Neuronal stem cell (in vitro differentiated cells): ENCODE measurements at regions not wholly inside any gene's neighbourhood (a gene's known extent, or its start where the extent isn't known, plus 50 kb on each side); places are given as distances from the start of the nearest gene placed in this dataset.

Experiments
- DNase-seq: peaks from one replicate; pipeline ENCODE4 v3.0.0-alpha.2; 2013; ENCODE audit warnings: low spot score
- H2AFZ ChIP-seq: one replicate; pipeline ENCODE4 v1.6.1; 2013; ENCODE audit warnings: mild to moderate bottlenecking, low read length, inconsistent platforms
- H2AK5ac ChIP-seq: 2 replicates; pipeline ENCODE4 v1.6.1; 2013; ENCODE audit warnings: low read depth, mild to moderate bottlenecking, inconsistent platforms, low read length, moderate library complexity, mixed read lengths
- H2BK120ac ChIP-seq: 2 replicates; pipeline ENCODE4 v1.6.1; 2013; ENCODE audit warnings: low read depth, mild to moderate bottlenecking, inconsistent platforms, low read length, moderate library complexity, mixed read lengths
- H2BK12ac ChIP-seq: one replicate; pipeline ENCODE4 v1.6.1; 2013; ENCODE audit warnings: low read length, inconsistent platforms
- H2BK15ac ChIP-seq: 2 replicates; pipeline ENCODE4 v1.6.1; 2013; ENCODE audit warnings: mild to moderate bottlenecking, low read length, inconsistent platforms, mixed read lengths
- H2BK5ac ChIP-seq: one replicate; pipeline ENCODE4 v1.6.1; 2013; ENCODE audit warnings: inconsistent platforms, mild to moderate bottlenecking, low read length, moderate library complexity
- H3K14ac ChIP-seq: one replicate; pipeline ENCODE4 v1.6.1; 2013; ENCODE audit warnings: low read length, inconsistent platforms
- H3K18ac ChIP-seq: 2 replicates; pipeline ENCODE4 v1.6.1; 2013; ENCODE audit warnings: low read length, inconsistent platforms
- H3K23ac ChIP-seq: 2 replicates; pipeline ENCODE4 v1.6.1; 2013; ENCODE audit warnings: low read depth, mild to moderate bottlenecking, mixed read lengths, low read length, inconsistent platforms; ENCODE audit not compliant: poor library complexity
- H3K27ac ChIP-seq: replicated peaks from 3 replicates; pipeline ENCODE4 v1.5.1; 2013; ENCODE audit warnings: low read length, inconsistent platforms
- H3K27me3 ChIP-seq, 3 experiments: 2 replicates each; pipeline ENCODE4 v1.6.1; 2013; ENCODE audit warnings: low read length in 3 of 3, mild to moderate bottlenecking in 2 of 3, inconsistent platforms in 1 of 3, low read depth in 1 of 3, mixed read lengths in 1 of 3, moderate library complexity in 1 of 3; ENCODE audit not compliant: control insufficient read depth in 3 of 3, insufficient read depth in 3 of 3
- H3K36me3 ChIP-seq, 2 donors: replicated peaks in 1 of 2; 2 replicates each; pipeline ENCODE4 v1.6.1; 2013; ENCODE audit warnings: low read length in 2 of 2; ENCODE audit not compliant: control insufficient read depth in 2 of 2, insufficient read depth in 2 of 2
- H3K4ac ChIP-seq: 2 replicates; pipeline ENCODE4 v1.6.1; 2013; ENCODE audit warnings: inconsistent platforms, mild to moderate bottlenecking, low read length, moderate library complexity
- H3K4me1 ChIP-seq, 2 donors: 1 replicate in 1 of 2; 2 replicates in 1 of 2; pipeline ENCODE4 v1.6.1; 2013; ENCODE audit warnings: low read length in 2 of 2, low read depth in 1 of 2; ENCODE audit not compliant: control insufficient read depth in 2 of 2, insufficient read depth in 1 of 2
- H3K4me2 ChIP-seq: one replicate; pipeline ENCODE4 v1.6.1; 2013; ENCODE audit warnings: mild to moderate bottlenecking, low read length, inconsistent platforms; ENCODE audit not compliant: insufficient read depth, poor library complexity, severe bottlenecking
- H3K4me3 ChIP-seq, 2 donors: 2 replicates each; pipeline ENCODE4 v1.5.1; 2013; ENCODE audit warnings: low read length in 2 of 2, mild to moderate bottlenecking in 2 of 2, inconsistent platforms in 1 of 2, moderate library complexity in 1 of 2
- H3K79me1 ChIP-seq: one replicate; pipeline ENCODE4 v1.6.1; 2013; ENCODE audit warnings: low read depth, mild to moderate bottlenecking, inconsistent platforms, low read length, moderate library complexity
- H3K9ac ChIP-seq: one replicate; pipeline ENCODE4 v1.6.1; 2013; ENCODE audit warnings: mild to moderate bottlenecking, low read depth, low read length, inconsistent platforms; ENCODE audit not compliant: poor library complexity
- H3K9me3 ChIP-seq, 2 donors: replicated peaks in 1 of 2; 2 replicates each; pipeline versions ENCODE3 to v1.6.1; 2013; ENCODE audit warnings: low read length in 2 of 2, mild to moderate bottlenecking in 2 of 2, inconsistent platforms in 1 of 2, low read depth in 1 of 2, mixed read lengths in 1 of 2, moderate library complexity in 1 of 2; ENCODE audit not compliant: control insufficient read depth in 2 of 2, insufficient read depth in 1 of 2
- H4K8ac ChIP-seq: one replicate; pipeline ENCODE4 v1.6.1; 2013; ENCODE audit warnings: low read depth, mild to moderate bottlenecking, inconsistent platforms, low read length, moderate library complexity
- H4K91ac ChIP-seq: one replicate; pipeline ENCODE4 v1.6.1; 2013; ENCODE audit warnings: low read length, low read depth, mild to moderate bottlenecking, inconsistent platforms; ENCODE audit not compliant: poor library complexity
- WGBS, 2 donors: extraction: QIAGEN DNeasy Blood & Tissue Kit; methylation state at CpG; one replicate each; pipeline ENCODE4 v1.1.7; 2013; ENCODE audit warnings: missing lambda C conversion rate in 2 of 2, mixed read lengths in 1 of 2; ENCODE audit not compliant: insufficient read length in 2 of 2, insufficient replicate concordance in 1 of 2; ENCODE audit errors: extremely low coverage in 2 of 2; 5-methylcytosine and 5-hydroxymethylcytosine counted together

- Histone ChIP-seq H3K4me3 (no peak overlapping the region), H3K4me1 (peaks cover 0 to 6% of the 10 kb centered on the region in 2 donors), H2AK5ac (no peak overlapping the region), H3K4me2 (no peak overlapping the region), H3K9me3 (no peaks in the 10 kb centered on the region), H4K8ac (no peak overlapping the region), H3K14ac (no peak overlapping the region), H2BK5ac (no peak overlapping the region), H3K4ac (no peak overlapping the region), H3K36me3 (no peaks in the 10 kb centered on the region), H3K79me1 (no peaks in the 10 kb centered on the region), H3K27ac (no peak overlapping the region), H3K18ac (no peak overlapping the region), H3K9ac (no peak overlapping the region), H2BK12ac (no peak overlapping the region), H2BK15ac (no peak overlapping the region), H2BK120ac (no peak overlapping the region), H4K91ac (no peak overlapping the region), H3K23ac (no peak overlapping the region), H3K27me3 (no peaks in the 10 kb centered on the region), H2AFZ (no peak overlapping the region)
- WGBS, 2 donors, result no CpG with 5 or more reads among the region's 1 CpG
- no peak for DNase-seq
Measured at GRCh38 chr5:82800826-82801225, 276.4 kb downstream of the TMEM167A start.

DNA sequence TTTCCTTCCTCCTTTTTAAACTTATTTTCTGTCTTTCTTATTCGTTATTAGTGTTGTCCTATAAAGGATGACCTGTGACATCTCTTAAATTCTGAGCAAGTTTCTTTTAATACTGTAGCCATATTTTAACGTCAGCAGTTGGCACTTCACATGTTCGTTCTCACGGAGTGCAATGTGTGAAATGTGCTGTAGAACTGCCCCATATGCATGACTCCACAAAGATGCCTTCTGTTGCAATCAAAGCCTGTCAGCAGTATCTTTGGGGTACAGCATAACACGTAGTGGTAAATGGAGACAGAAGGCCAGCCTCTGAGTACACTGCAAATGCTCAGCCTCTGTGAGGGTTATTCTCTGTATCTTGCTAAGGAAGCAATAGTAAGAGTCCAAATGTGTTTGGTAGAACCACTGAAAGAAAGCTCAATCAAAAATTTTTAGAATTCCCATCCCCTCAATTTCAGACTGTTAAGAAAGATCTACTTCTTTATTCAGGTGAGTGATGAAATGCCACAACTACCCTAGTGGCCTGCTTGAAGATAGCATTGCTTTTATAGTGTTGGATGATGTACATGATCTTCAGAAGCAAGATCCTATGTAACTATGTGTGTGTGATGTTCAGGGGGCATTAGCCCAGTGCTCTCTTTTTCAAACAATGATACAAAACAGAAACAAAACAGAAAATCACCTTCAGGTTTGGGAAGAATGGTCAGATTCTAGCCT, 277.7 kb downstream of the TMEM167A start:
- Histone ChIP-seq H2BK5ac (no peak overlapping the region), H3K14ac (no peak overlapping the region), H4K91ac (no peak overlapping the region), H3K27ac (no peak overlapping the region), H3K36me3 (no peaks in the 10 kb centered on the region), H3K79me1 (no peaks in the 10 kb centered on the region), H3K27me3 (no peaks in the 10 kb centered on the region), H3K4me3 (no peak overlapping the region), H2AFZ (no peak overlapping the region), H3K4ac (no peak overlapping the region), H3K9me3 (no peaks in the 10 kb centered on the region), H4K8ac (no peak overlapping the region), H2BK120ac (no peak overlapping the region), H2AK5ac (no peak overlapping the region), H3K18ac (no peak overlapping the region), H3K4me1 (peaks cover 0 to 7% of the 10 kb centered on the region in 2 donors), H3K4me2 (no peak overlapping the region), H3K23ac (no peak overlapping the region), H3K9ac (no peak overlapping the region), H2BK12ac (no peak overlapping the region), H2BK15ac (no peak overlapping the region)
- no CpG with 5 or more reads among the region's 5 CpGs for WGBS, 2 donors
- DNase-seq, result no peak

DNA sequence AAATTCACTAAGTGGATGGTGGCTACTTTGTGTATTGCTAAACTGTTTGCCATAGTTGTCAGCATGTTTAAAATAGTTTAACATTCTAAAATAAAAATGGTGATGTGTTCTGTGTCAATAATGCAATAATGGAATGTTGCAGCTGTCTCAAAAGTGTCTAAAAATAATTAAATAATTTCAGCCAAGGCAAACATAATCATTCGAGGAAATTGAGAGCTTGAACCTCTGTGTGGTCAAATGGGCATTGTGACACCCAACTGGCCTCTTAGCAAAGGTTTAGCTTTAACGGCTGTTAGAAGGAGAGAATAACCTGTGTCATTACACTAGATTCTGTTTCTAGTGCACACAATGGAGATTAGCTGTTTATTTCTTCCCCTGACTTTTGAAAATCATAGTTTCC, 278.5 kb downstream of the TMEM167A start:
- Histone ChIP-seq H3K9me3 (no peaks in the 10 kb centered on the region), H3K4me1 (peaks cover 0 to 11% of the 10 kb centered on the region in 2 donors), H4K8ac (no peak overlapping the region), H3K36me3 (no peaks in the 10 kb centered on the region), H2BK15ac (no peak overlapping the region), H4K91ac (no peak overlapping the region), H3K27me3 (no peaks in the 10 kb centered on the region), H2BK120ac (no peak overlapping the region), H3K23ac (no peak overlapping the region), H3K4me3 (no peak overlapping the region), H3K9ac (no peak overlapping the region), H2BK12ac (no peak overlapping the region), H2BK5ac (no peak overlapping the region), H2AK5ac (no peak overlapping the region), H2AFZ (no peak overlapping the region), H3K4me2 (no peak overlapping the region), H3K27ac (no peak overlapping the region), H3K14ac (no peak overlapping the region), H3K18ac (no peak overlapping the region), H3K79me1 (no peaks in the 10 kb centered on the region), H3K4ac (no peak overlapping the region)
- no peak for DNase-seq
- no CpG with 5 or more reads among the region's 2 CpGs for WGBS, 2 donors

GRCh38 chr5:82796643-82797416, 280.4 kb downstream of the TMEM167A start:
- peak overlapping the region; percentile 17 for H3K27ac ChIP-seq
- WGBS, 2 donors, result no CpG with 5 or more reads among the region's 5 CpGs
- no peak overlapping the region for H2BK15ac ChIP-seq
- H3K4ac ChIP-seq, result no peak overlapping the region
- H2BK120ac ChIP-seq, result no peak overlapping the region
- no peak overlapping the region for H3K18ac ChIP-seq
- H3K79me1 ChIP-seq, result no peaks in the 10 kb centered on the region
- H3K4me3 ChIP-seq, result no peak overlapping the region
- H4K91ac ChIP-seq, result no peak overlapping the region
- no peak overlapping the region for H2BK12ac ChIP-seq
- H3K36me3 ChIP-seq, result no peaks in the 10 kb centered on the region
- H3K4me1 ChIP-seq, result peaks cover 0 to 11% of the 10 kb centered on the region in 2 donors
- no peak overlapping the region for H3K23ac ChIP-seq
- no peak overlapping the region for H2AK5ac ChIP-seq
- no peak overlapping the region for H2BK5ac ChIP-seq
- H4K8ac ChIP-seq, result no peak overlapping the region
- no peaks in the 10 kb centered on the region for H3K27me3 ChIP-seq
- H3K9me3 ChIP-seq, result no peaks in the 10 kb centered on the region
- H3K9ac ChIP-seq, result no peak overlapping the region
- H3K14ac ChIP-seq, result no peak overlapping the region
- peak overlapping the region; percentile 69 for H2AFZ ChIP-seq
- no peak overlapping the region for H3K4me2 ChIP-seq
- DNase-seq, result no peak
